ENCODE measurements at regions not wholly inside any gene's neighbourhood (a gene's known extent, or its start where the extent isn't known, plus 50 kb on each side); places are given as distances from the start of the nearest gene placed in this dataset.

GRCh38 chr6:134795001-134795400 is 154.9 kb downstream of the ALDH8A1 start:
- TF ChIP-seq, protein P1, sequence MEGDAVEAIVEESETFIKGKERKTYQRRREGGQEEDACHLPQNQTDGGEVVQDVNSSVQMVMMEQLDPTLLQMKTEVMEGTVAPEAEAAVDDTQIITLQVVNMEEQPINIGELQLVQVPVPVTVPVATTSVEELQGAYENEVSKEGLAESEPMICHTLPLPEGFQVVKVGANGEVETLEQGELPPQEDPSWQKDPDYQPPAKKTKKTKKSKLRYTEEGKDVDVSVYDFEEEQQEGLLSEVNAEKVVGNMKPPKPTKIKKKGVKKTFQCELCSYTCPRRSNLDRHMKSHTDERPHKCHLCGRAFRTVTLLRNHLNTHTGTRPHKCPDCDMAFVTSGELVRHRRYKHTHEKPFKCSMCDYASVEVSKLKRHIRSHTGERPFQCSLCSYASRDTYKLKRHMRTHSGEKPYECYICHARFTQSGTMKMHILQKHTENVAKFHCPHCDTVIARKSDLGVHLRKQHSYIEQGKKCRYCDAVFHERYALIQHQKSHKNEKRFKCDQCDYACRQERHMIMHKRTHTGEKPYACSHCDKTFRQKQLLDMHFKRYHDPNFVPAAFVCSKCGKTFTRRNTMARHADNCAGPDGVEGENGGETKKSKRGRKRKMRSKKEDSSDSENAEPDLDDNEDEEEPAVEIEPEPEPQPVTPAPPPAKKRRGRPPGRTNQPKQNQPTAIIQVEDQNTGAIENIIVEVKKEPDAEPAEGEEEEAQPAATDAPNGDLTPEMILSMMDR (IDR thresholded peaks at IDR 0.05): no peak
- no peak for TF ChIP-seq POLR2A (IDR thresholded peaks at IDR 0.05)

All from heart left ventricle (tissue), 13 donors.